Frontal cortex (tissue), 3 donors: ENCODE measurements at regions not wholly inside any gene's neighbourhood (a gene's known extent, or its start where the extent isn't known, plus 50 kb on each side); places are given as distances from the start of the nearest gene placed in this dataset.
"Not testable (repeated sequence)": the region's sequence is repeated elsewhere in the genome, so short reads cannot be mapped to it uniquely, and the experiment has no call there.

Experiments used
- DNase-seq, 2 donors: peaks; one replicate each; pipeline ENCODE4 v3.0.0; 2012; ENCODE audit warnings: low spot score in 2 of 2
- FAIRE-seq: peaks from 2 replicates; lab custom pipeline; 2012; peaks lifted over from hg19 to GRCh38; lab: Jason Lieb, UNC
- donor health status: control.
- donor health status: control.
- donor health status: control.

DNA sequence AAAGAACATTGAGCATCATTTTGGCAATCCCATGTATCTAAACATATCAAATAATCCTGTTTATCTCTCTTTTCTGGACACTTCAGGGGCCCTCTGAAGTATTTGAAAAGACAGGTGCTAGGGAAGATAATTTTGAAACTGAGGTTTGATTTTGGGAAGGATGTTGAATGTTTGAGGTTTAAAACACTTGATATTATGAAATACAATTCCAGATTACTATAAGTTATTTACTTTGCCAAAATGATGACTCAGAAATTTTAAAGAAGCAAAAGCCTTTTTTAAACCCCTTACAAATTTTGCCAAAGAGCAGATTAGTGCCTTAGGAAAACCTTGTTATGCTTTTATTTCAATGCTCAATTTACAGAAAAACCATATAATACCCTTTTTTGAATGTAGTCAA lies 99.1 kb upstream of the ARMC3 start:
- DNase-seq, FAIRE-seq: not testable (repeated sequence)

DNA sequence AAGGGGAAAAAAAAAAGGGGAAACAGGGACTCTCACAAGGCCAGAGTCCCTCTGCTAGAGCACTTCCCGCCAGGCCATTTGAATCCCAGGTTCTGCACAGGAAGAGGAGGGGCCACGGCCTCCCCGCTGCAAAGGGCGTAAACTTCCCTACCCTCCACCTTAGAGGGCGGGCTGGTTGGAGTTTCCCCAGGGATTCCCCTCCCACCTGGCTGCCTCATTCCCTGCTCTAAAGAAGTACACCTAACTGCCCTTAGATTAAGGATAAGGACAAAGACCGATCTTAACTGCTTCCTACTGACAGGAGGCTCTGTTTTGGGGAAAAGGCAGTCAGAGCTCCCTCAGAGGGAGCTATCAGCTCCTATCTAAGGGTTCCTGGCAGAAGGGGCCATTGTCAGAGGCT lies 102.0 kb upstream of the ARMC3 start:
- FAIRE-seq = no peak

DNA sequence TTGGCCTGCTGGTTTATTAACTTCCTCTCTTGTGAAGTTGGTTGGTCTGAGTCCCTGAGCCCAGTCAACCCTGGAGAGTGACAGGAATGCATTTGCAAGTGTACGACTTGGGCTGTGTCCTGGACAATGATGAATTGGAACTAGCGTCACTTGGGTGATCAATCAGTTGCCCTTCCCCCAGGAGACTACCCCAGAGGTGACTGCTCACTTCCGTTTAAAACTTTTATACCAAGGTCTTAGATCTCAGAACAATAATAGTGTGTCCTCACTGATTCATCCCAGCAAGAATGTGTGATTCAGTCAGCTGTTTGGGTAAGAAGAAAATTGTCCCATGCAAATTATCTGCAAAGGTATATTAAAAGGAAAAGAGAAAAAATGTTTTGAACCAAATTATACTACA lies 102.9 kb upstream of the ARMC3 start:
- DNase-seq (no peak), FAIRE-seq (no peak)

More for the DNA sequence above, 102.0 kb upstream of the ARMC3 start:
- DNase-seq = no peak

DNA sequence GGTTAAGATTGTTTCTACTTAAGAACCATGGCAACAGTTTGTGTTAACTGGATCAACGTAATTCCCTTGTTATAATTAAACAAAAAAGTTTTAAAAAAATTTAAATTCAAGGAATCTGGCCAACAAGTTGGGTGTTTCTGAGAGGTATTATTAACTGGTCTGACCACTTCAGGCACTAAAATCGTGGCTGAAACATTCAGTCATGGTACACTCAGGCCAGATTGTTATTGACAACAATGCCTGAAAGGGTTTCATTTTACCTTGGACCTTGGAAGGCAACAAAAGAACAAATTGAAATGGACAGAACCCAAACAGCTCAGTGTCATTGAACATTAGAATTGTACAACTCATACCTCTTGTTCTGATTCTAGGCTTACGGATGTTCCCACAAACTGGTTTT lies 103.3 kb upstream of the ARMC3 start:
- FAIRE-seq (no peak), DNase-seq (no peak)

DNA sequence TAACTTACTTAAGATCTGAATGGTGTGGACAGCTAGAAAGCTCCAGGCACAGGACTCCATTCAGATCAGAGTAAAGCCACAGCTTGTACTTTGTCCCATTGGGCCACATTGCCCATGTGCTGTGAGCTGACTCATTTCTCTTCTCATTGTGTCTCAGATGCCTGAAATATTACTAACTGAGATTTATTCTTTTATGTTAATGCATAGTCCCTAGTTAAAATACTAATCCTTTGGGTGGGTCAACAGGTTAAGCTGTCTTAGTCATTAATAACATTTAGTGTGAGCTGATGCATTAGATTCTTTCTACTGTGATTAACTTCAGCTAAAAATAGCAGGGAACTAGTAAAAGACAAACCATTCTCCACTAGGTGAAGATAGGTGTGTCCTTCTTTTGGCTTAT lies 104.7 kb upstream of the ARMC3 start:
- FAIRE-seq (no peak), DNase-seq (no peak)

DNA sequence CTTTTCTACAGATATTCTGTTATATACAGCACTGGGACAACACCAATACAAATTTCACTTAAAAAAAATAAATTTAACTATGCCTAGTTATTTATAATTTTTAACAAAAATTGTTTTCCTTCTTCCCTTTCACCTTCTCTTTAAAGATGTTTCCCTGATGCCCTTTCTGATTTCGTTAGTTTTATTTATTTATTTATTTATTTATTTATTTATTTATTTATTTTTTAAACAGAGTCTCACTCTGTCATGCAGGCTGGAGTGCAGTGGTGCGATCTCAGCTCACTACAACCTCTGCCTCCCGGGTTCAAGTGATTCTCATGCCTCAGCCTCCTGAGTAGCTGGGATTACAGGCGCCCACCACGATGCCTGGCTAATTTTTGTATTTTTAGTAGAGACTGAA lies 105.9 kb upstream of the ARMC3 start:
- FAIRE-seq = not testable (repeated sequence)

DNA sequence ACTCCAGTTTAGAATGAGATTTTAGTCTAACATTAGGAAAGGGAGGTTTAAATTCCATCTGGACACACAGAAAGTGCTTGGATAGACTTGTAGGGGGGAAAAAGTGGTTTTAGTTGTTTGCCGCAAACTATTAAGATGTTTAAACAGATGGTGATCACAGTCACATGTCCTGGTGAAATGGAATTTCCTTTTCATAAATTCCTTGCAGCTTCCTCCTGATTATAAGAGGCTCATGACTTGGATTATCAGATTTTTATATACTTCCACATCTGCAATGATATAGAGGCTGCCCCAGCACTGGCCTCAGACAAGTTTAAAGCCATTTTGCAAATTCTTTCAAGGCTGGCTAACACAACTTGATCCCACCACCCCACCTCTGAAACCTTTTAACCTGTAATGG lies 106.4 kb upstream of the ARMC3 start:
- DNase-seq = no peak
- FAIRE-seq = no peak

More for the DNA sequence above, 105.9 kb upstream of the ARMC3 start:
- DNase-seq = not testable (repeated sequence)

DNA sequence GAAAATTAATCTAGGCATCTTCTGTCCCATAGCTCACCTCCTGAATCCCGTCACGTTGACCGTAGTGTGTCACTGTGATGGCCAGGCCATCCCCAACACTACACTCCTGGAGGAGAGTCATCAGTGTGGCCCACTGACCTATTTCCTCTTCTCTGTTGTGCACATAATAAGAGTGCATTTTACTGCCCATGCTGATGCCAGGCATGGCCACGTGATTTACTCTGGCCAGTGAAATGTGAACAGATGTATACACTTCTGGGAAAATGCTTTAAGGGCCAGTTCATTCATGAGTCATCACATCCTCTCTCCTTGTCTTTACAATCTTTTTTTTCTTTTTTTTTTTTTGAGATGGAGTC lies 101.9 kb upstream of the PIP4K2A start:
- DNase-seq = no peak
- no peak for FAIRE-seq

DNA sequence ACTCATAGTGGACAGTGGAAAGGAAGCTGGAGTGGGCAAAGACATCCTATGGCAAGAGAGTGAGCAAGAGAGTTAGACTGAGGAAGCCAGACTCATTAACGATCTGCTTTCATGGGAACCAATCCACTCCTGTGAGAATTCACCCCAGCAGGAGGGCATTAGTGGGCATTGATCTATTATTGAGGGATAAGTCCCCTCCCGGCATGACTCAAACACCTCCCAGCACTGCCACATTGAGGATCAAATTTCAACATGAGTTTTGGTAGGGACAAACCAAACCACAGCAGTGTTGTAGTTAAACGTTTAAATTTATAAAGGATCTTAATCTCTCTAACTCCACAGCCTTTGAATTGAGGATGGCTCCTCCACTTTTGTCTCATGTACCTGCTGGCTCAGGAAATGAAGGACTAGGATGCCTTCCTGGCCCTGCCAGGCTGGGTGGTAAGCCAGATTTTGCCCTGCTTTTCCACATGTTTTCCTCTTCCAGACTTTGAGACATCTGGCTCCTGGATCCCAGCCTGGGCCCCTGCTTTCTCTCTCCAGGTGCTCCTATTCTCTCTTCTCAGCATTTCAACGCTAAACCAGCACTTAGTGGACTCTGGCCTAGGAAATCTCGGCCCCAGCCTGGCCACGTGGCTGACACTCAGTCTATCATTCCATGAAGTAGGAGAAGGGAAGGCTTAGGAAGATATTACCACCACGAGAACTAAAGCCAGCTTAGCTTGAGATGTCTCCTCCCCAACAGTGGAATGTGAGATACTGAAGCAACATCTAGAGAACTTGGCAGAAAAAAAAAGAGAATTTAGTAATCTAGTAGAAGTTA lies 96.5 kb upstream of the PIP4K2A start:
- DNase-seq = no peak
- FAIRE-seq = no peak

DNA sequence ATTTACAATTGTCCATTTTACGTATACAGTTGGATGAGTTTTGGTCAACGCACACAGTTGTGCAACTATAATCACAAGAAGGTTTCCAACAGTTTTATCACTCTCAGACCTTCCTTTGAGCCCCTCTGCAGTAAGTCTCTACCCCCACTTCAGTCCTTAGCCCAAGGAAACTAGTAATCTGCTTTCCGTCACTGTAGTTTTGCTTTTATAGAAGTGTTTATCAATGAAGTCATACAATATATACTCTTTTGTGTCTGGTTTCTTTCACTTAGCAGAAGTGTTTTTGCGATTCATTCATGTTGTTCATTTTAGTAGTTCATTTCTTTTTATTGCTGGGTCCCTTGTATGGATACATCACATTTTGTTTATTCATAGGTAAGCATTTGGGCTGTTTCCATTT lies 92.9 kb upstream of the PIP4K2A start:
- FAIRE-seq = no peak
- DNase-seq = no peak

DNA sequence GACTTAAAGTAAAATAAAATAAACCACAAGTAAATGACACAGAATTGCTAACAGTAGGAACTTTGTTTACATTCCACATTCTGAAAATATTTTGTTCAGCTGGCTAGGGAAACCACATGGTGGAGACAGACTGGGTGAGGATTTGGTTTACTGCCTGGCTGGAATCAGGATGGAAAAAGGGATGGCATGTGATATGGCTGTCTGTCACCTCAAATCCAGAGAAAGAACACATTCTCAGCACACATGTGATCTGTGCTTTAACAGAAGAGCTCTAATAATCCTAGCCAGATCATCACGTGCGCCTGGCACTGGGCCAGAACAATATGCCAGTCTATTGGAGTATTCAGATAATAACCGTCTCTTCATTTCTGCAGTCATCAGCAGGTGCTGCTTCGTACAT lies 90.9 kb upstream of the PIP4K2A start:
- peak in 1 of 2 donors; percentile 16 for DNase-seq
- peak; percentile 8 for FAIRE-seq

DNA sequence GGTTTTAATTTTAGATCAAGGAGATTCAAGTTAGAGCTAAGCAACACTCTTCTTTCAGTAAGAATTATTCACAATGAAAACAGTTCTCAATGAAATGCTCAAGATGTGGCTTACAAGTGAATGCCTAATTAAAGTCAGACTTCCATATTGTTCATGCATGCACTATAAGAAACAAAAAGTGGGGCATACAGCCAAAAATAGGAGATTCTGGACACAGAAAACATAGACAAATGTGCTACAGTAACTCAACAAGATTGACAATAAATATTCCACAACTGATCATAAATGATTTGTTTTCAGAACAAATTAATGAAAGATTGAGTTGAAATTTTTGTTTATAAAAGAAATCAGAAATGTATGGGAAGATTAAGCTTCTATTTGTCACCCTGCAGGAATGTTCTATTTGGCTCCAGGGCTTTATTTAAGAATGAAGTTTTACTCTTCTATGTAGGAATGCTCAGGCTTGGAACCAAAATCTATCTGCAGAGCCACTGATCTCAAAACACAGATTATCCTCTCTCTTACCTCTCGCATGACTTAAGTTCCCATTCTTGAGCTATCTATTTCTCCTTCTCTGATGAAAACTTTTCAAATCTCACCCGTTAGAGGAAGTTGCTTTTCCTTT lies 89.0 kb upstream of the PIP4K2A start:
- FAIRE-seq = no peak

DNA sequence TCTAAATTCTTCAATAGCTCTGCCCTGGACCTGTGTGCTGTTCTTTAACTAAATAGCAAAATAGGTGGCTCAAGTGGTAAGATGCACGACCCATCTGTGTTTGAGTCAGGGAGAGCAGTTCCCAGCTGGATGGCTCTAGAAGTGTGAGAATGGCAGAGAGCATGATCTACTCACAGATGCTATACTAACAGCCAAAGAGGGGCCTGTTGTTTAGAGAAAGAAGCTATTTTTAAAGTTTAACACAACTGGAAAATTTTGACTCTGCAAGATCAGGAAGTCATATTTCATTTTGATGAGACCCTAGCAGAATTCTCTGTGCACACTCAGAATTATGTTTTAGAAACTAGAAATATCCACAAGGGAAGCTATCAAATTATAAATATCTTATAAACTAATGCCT lies 87.4 kb upstream of the PIP4K2A start:
- DNase-seq (no peak), FAIRE-seq (no peak)

More for the DNA sequence above, 89.0 kb upstream of the PIP4K2A start:
- DNase-seq = no peak

DNA sequence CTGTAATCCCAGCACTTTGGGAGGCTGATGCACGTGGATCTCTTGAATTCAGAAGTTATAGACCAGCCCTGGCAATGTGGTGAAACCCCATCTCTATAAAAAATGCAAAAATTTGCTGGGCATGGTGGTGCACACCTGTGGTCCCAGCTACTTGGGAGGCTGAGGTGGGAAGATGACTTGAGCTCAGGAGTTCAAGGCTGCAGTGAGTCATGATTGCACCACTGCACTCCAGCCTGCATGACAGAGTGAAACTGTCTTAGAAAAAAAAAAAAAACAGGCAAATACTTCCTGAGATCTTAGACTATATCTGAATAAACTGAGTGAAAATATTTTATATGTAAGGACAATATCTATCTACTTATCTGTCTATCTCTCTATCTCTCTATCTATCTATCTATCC lies 83.4 kb upstream of the PIP4K2A start:
- FAIRE-seq, DNase-seq: not testable (repeated sequence)

DNA sequence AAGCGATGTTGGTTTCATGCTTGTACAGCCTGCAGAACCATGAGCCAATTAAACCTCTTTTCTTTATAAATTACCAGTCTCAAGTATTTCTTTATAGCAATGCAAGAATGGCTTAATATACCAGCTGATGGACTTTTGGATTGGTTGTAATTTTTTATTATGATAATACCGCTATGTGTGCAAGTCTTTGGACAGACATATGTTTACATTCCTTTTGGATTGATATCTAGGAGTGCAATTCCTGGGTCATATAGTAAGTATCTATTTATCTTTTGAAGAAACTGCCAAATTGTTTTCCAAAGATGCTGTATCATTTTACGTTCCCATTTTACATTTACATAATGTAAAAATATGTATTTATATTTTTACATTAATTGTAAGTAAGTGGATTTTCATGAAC lies 81.2 kb upstream of the PIP4K2A start:
- no peak for FAIRE-seq
- DNase-seq = no peak

DNA sequence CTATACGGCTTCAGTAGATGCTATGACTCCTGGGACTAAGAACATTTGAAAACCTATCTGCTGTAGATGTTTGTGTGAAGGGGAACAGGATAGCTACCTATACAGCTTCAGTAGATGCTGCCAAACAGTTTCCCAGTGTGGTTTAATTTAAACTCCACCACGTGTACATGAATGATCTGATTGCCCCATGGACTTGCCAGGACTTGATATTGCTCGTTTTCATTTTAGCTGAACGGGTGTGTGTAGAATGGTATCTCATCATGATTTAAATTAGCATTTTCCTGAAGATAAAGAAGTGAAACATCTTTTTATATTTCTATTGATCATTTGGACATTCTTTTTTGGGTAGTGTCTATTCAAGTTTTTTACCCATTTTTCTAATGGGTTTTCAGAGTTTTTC lies 77.8 kb upstream of the PIP4K2A start:
- FAIRE-seq (no peak), DNase-seq (no peak)

DNA sequence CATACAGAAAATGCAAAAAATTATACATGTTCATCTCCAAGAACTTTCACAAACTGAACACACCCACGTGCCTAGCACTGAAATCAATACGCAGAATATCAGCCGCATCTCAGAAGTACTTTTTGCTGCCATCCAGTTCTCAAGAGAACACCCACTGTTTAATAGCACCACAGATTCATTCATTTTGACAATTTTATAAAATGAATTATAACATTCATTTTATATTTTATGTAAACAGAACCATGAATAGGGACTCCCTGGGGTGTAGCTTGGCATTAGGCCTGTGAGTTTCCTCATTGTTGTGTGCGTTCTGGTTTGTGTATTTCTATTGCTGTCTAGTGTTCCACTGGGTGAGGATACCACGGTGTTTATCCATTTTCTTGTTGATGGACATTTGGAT lies 77.3 kb upstream of the PIP4K2A start:
- FAIRE-seq = no peak

DNA sequence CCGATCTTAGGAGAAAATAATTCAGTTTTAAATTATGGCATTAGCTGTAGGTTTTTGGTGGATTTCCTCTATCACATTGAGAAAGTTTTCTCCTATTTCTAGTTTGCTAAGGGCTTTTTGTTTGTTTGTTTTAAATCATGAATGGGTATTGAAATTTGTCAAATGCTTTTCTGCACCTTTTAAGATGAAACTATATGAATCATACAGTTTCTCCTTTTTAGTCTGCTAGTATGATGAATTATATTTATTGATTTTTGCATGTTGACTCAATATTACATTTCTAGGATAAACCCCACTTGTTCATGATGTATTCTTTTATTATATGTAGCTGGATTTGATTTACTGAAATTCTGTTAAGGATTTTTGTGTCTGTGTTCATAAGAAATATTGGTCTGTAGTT lies 70.3 kb upstream of the PIP4K2A start:
- FAIRE-seq (no peak), DNase-seq (no peak)

More for the DNA sequence above, 77.3 kb upstream of the PIP4K2A start:
- no peak for DNase-seq

DNA sequence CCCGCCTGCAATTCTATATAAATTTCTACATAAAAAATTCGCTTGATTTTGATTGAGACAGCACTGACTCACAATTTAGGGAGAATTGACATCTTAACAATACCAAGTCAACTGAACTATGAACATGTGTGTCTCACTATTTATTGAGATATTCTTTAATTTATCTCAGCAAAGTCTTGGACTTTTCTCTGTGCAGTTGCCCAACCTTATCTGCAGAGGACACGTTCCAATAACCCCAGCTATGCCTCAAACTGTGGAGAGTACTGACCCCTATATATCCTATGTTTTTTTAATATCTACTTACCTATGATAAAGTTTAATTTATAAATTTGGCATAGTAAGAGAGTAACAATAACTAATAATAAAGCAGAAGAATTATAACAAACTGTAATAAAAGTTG lies 69.4 kb upstream of the PIP4K2A start:
- no peak for DNase-seq
- FAIRE-seq = no peak

DNA sequence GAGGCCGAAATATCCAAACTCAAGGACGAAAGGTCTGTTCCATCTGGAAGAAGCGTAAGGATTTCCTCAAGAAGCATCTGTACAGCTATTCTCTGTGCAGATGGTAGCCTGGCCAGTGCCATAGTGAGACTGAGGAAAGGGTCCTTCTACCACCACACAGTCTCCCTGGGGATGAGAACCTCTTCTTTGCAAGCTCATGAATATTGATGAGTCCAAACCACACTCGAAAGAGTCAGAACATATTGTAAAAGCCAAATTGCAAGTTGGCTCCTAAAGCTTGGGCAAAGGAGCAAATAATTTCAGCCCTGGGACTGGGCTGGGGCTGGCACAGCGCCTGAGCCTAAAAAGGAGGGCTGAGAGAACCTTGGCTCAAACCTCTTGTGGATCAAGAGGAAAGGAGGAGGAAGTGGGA lies 66.1 kb upstream of the PIP4K2A start:
- FAIRE-seq = no peak
- no peak for DNase-seq

DNA sequence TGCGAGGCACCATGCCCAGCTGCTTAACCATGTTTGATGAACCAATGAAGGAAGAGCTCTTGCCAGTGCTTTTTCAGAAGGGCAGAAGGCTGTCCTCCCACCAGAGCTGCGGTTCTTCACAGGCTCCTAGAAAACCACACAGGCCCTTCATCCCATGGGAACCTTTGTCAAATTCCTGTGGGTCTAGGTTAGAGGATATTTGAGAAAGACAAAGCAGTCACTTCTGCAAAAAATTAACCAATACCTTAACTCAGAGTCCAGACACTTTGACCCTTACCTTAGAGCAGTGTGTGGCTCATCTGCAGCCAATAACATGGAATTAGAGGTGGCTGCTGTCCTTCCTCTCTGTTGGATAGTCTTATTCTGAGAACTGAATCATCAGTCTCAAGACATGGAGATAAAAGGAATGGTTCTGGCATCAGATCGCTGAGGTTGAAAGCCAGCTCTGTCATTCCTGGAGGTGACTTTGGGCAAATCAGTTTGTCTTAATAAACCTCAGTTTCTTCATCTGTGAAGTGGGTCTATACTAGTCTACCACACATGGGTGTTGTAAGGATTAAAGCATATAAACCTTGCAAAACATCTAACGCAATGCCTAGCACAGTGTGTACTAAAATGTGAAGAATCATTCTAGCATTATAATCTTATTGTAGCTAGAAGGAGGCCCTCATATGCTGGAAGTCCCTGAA lies 65.1 kb upstream of the PIP4K2A start:
- DNase-seq (no peak), FAIRE-seq (no peak)
